ENCODE measurements at regions not wholly inside any gene's neighbourhood (a gene's known extent, or its start where the extent isn't known, plus 50 kb on each side); places are given as distances from the start of the nearest gene placed in this dataset.
"Not testable (repeated sequence)": the region's sequence is repeated elsewhere in the genome, so short reads cannot be mapped to it uniquely, and the experiment has no call there.

DNA sequence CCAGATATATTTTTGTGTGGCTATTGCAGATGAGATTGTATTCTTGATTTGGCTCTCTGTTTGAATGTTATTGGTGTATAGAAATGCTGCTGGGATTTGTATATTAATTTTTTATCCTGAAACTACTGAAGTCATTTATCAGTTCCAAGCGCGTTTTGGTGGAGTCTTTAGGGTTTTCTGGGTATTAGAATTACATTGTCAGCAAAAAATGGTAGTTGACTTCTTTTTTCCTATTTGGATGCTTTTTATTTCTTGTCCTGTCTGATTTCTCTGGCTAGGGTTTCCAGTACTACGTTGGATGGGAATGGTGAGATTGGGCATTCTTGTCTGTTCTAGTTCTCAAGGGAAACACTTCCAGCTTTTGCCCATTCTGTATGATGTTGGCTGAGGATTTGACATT lies 415.5 kb upstream of the CHRM2 start:
- H3K27ac ChIP-seq (ENCODE audit: low read depth in 1 of 2, low read length in 2 of 2) = no peak overlapping the region
- no peaks in the 10 kb centered on the region for H3K27me3 ChIP-seq (ENCODE audit: control insufficient read depth in 1 of 2, insufficient read depth in 2 of 2, low read length in 1 of 2)
- intact Hi-C loops (cut with DNase I) = no loop called here
- H3K36me3 ChIP-seq (ENCODE audit: control insufficient read depth in 1 of 2, insufficient read depth in 2 of 2, low read length in 1 of 2) = no peaks in the 10 kb centered on the region
- no peaks in the 10 kb centered on the region for H3K4me1 ChIP-seq (ENCODE audit: control insufficient read depth in 1 of 2, insufficient read depth in 2 of 2, low read length in 2 of 2)
- H3K4me3 ChIP-seq (ENCODE audit: low read length in 2 of 2) = no peak overlapping the region
- DNase-seq (no peak), ATAC-seq (ENCODE audit: low FRiP score) (no peak)
- H3K9me3 ChIP-seq (ENCODE audit: control insufficient read depth, low read length) = no peaks in the 10 kb centered on the region
- WGBS, 2 donors = 84% methylated on average over 3 of the region's 3 CpGs

DNA sequence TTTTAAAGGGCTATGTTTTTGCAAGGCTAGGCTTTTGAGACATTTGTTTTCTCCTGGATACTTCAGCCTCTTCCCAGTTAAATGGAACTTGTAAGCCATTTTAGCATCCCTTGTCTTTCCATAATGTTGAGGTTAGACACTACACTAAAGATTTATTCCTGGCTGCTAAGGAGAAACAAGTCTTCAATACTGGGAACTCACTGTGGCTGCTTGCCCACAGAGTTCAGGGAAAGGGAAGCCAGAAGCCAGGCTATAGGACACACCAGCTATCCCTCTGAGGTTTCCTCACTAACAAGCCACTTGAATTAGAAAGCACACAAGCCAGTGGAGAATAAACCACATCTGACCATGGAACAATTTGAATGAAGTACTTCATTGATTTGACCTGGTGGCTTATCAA lies 421.7 kb upstream of the CHRM2 start:
- DNase-seq = no peak
- Histone ChIP-seq H3K9me3 (ENCODE audit: control insufficient read depth, low read length) (no peaks in the 10 kb centered on the region), H3K36me3 (ENCODE audit: control insufficient read depth in 1 of 2, insufficient read depth in 2 of 2, low read length in 1 of 2) (no peaks in the 10 kb centered on the region), H3K27me3 (ENCODE audit: control insufficient read depth in 1 of 2, insufficient read depth in 2 of 2, low read length in 1 of 2) (no peaks in the 10 kb centered on the region), H3K27ac (ENCODE audit: low read depth in 1 of 2, low read length in 2 of 2) (no peak overlapping the region), H3K4me3 (ENCODE audit: low read length in 2 of 2) (no peak overlapping the region), H3K4me1 (ENCODE audit: control insufficient read depth in 1 of 2, insufficient read depth in 2 of 2, low read length in 2 of 2) (no peaks in the 10 kb centered on the region)
- intact Hi-C loops (cut with DNase I) = no loop called here
- ATAC-seq (ENCODE audit: low FRiP score) = no peak

DNA sequence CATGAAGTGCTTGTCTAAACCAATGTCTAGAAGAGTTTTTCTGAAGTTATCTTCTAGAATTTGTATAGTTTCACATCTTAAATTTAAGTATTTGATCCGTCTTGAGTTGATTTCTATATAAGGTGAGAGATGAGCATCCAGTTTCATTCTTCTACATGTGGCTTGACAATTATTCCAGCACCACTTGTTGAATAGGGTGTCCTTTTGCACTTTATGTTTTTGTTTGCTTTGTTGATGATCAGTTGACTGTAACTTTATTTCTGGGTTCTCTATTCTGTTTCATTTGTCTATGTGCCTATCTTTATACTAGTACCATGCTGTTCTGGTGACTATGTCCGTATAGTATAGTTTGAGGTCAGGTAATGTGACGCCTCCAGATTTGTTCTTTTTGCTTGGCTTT lies 426.6 kb upstream of the CHRM2 start:
- H3K27ac ChIP-seq (ENCODE audit: low read depth in 1 of 2, low read length in 2 of 2) = no peak overlapping the region
- WGBS, 2 donors = 76 to 82% methylated on average over 3 of the region's 3 CpGs

DNA sequence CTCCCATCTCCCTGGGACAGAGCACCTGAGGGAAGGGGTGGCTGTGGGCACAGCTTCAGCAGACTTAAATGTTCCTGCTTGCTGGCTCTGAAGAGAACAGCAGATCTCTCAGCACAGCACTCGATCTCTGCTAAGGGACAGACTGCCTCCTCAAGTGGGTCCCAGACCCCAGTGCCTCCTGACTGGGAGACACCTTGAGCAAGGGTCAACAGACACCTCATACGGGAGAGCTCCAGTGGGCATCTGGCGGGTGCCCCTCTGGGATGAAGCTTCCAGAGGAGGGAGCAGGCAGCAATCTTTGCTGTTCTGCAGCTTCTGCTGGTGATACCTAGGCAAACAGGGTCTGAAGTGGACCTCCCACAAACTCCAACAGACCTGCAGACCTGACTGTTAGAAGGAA lies 436.7 kb upstream of the CHRM2 start:
- H3K4me1 ChIP-seq (ENCODE audit: control insufficient read depth in 1 of 2, insufficient read depth in 2 of 2, low read length in 2 of 2); DNase-seq; H3K4me3 ChIP-seq (ENCODE audit: low read length in 2 of 2); ATAC-seq (ENCODE audit: low FRiP score); H3K27ac ChIP-seq (ENCODE audit: low read depth in 1 of 2, low read length in 2 of 2); H3K27me3 ChIP-seq (ENCODE audit: control insufficient read depth in 1 of 2, insufficient read depth in 2 of 2, low read length in 1 of 2); intact Hi-C loops (cut with DNase I); H3K9me3 ChIP-seq (ENCODE audit: control insufficient read depth, low read length); H3K36me3 ChIP-seq (ENCODE audit: control insufficient read depth in 1 of 2, insufficient read depth in 2 of 2, low read length in 1 of 2): not testable (repeated sequence)
- WGBS, 2 donors = 69 to 81% methylated on average over 3 of the region's 3 CpGs

More for the DNA sequence above, 426.6 kb upstream of the CHRM2 start:
- Histone ChIP-seq H3K27me3 (ENCODE audit: control insufficient read depth in 1 of 2, insufficient read depth in 2 of 2, low read length in 1 of 2) (no peaks in the 10 kb centered on the region), H3K4me1 (ENCODE audit: control insufficient read depth in 1 of 2, insufficient read depth in 2 of 2, low read length in 2 of 2) (no peaks in the 10 kb centered on the region), H3K36me3 (ENCODE audit: control insufficient read depth in 1 of 2, insufficient read depth in 2 of 2, low read length in 1 of 2) (no peaks in the 10 kb centered on the region), H3K9me3 (ENCODE audit: control insufficient read depth, low read length) (no peaks in the 10 kb centered on the region), H3K4me3 (ENCODE audit: low read length in 2 of 2) (no peak overlapping the region)
- no peak for DNase-seq
- intact Hi-C loops (cut with DNase I) = no loop called here
- ATAC-seq (ENCODE audit: low FRiP score) = no peak

GRCh38 chr7:136424058-136424457 lies 444.4 kb upstream of the CHRM2 start:
- H3K4me1 ChIP-seq (ENCODE audit: control insufficient read depth in 1 of 2, insufficient read depth in 2 of 2, low read length in 2 of 2) = no peaks in the 10 kb centered on the region
- H3K4me3 ChIP-seq (ENCODE audit: low read length in 2 of 2) = no peak overlapping the region
- intact Hi-C loops (cut with DNase I) = no loop called here
- ATAC-seq (ENCODE audit: low FRiP score) (no peak), DNase-seq (no peak)
- H3K27ac ChIP-seq (ENCODE audit: low read depth in 1 of 2, low read length in 2 of 2) = no peak overlapping the region
- no peaks in the 10 kb centered on the region for H3K36me3 ChIP-seq (ENCODE audit: control insufficient read depth in 1 of 2, insufficient read depth in 2 of 2, low read length in 1 of 2)
- no peaks in the 10 kb centered on the region for H3K9me3 ChIP-seq (ENCODE audit: control insufficient read depth, low read length)
- no peaks in the 10 kb centered on the region for H3K27me3 ChIP-seq (ENCODE audit: control insufficient read depth in 1 of 2, insufficient read depth in 2 of 2, low read length in 1 of 2)

- intact Hi-C loops (cut with DNase I); ATAC-seq (ENCODE audit: low FRiP score); H3K4me3 ChIP-seq (ENCODE audit: low read length in 2 of 2); H3K36me3 ChIP-seq (ENCODE audit: control insufficient read depth in 1 of 2, insufficient read depth in 2 of 2, low read length in 1 of 2); H3K27me3 ChIP-seq (ENCODE audit: control insufficient read depth in 1 of 2, insufficient read depth in 2 of 2, low read length in 1 of 2); H3K27ac ChIP-seq (ENCODE audit: low read depth in 1 of 2, low read length in 2 of 2); H3K9me3 ChIP-seq (ENCODE audit: control insufficient read depth, low read length); DNase-seq; H3K4me1 ChIP-seq (ENCODE audit: control insufficient read depth in 1 of 2, insufficient read depth in 2 of 2, low read length in 2 of 2): not testable (repeated sequence)
- 71 to 81% methylated on average over 9 to 13 of the region's 21 CpGs for WGBS, 2 donors
These were observed 442.6 kb upstream of the MTPN start for GRCh38 chr7:136419740-136420139.

DNA sequence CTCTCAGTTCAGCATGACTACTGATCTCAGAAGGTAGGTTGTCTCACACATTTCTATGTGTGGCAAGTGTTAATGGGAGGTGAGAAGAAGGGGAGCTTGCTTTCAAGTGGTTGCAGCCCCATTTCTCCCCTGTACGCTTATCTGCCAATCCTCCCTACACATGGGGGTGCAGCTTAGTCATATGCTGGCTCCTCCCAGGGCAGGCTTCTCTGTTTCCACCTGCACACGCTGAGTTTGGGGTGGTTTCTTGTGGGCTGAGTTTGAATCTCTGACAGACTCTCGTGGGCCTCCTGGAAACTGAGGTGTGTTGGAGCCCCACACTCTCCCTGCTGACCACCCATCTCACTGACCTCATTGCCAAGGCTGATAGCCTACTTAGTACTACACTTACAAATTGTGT lies 435.8 kb upstream of the MTPN start:
- intact Hi-C loops (cut with DNase I) = no loop called here
- Histone ChIP-seq H3K27ac (ENCODE audit: low read depth in 1 of 2, low read length in 2 of 2) (no peak overlapping the region), H3K4me1 (ENCODE audit: control insufficient read depth in 1 of 2, insufficient read depth in 2 of 2, low read length in 2 of 2) (no peaks in the 10 kb centered on the region), H3K27me3 (ENCODE audit: control insufficient read depth in 1 of 2, insufficient read depth in 2 of 2, low read length in 1 of 2) (no peaks in the 10 kb centered on the region), H3K36me3 (ENCODE audit: control insufficient read depth in 1 of 2, insufficient read depth in 2 of 2, low read length in 1 of 2) (no peaks in the 10 kb centered on the region), H3K9me3 (ENCODE audit: control insufficient read depth, low read length) (no peaks in the 10 kb centered on the region), H3K4me3 (ENCODE audit: low read length in 2 of 2) (no peak overlapping the region)
- DNase-seq (no peak), ATAC-seq (ENCODE audit: low FRiP score) (no peak)
- WGBS, 2 donors = 90 to 91% methylated on average over 3 of the region's 3 CpGs

- H3K36me3 ChIP-seq (ENCODE audit: control insufficient read depth in 1 of 2, insufficient read depth in 2 of 2, low read length in 1 of 2) = no peaks in the 10 kb centered on the region
- H3K27ac ChIP-seq (ENCODE audit: low read depth in 1 of 2, low read length in 2 of 2) = no peak overlapping the region
- no peaks in the 10 kb centered on the region for H3K9me3 ChIP-seq (ENCODE audit: control insufficient read depth, low read length)
- H3K27me3 ChIP-seq (ENCODE audit: control insufficient read depth in 1 of 2, insufficient read depth in 2 of 2, low read length in 1 of 2) = no peaks in the 10 kb centered on the region
- DNase-seq (no peak), ATAC-seq (ENCODE audit: low FRiP score) (peak; percentile 65)
- 25 to 27% methylated on average over 17 of the region's 17 CpGs for WGBS, 2 donors
- no peaks in the 10 kb centered on the region for H3K4me1 ChIP-seq (ENCODE audit: control insufficient read depth in 1 of 2, insufficient read depth in 2 of 2, low read length in 2 of 2)
- no peak overlapping the region for H3K4me3 ChIP-seq (ENCODE audit: low read length in 2 of 2)
- intact Hi-C loops (cut with DNase I) = loop anchor here (10.0 kb wide), 2 partner anchors 1049 to 1189 kb away; no protein-coding TSS in a partner anchor
These were observed 429.0 kb upstream of the MTPN start for GRCh38 chr7:136405931-136406777.

GRCh38 chr7:136403591-136403990 lies 426.4 kb upstream of the MTPN start:
- H3K9me3 ChIP-seq (ENCODE audit: control insufficient read depth, low read length) = no peaks in the 10 kb centered on the region
- DNase-seq (no peak), ATAC-seq (ENCODE audit: low FRiP score) (no peak)
- no peak overlapping the region for H3K27ac ChIP-seq (ENCODE audit: low read depth in 1 of 2, low read length in 2 of 2)
- no peaks in the 10 kb centered on the region for H3K27me3 ChIP-seq (ENCODE audit: control insufficient read depth in 1 of 2, insufficient read depth in 2 of 2, low read length in 1 of 2)
- no peaks in the 10 kb centered on the region for H3K4me1 ChIP-seq (ENCODE audit: control insufficient read depth in 1 of 2, insufficient read depth in 2 of 2, low read length in 2 of 2)
- 87 to 88% methylated on average over 4 of the region's 4 CpGs for WGBS, 2 donors
- H3K36me3 ChIP-seq (ENCODE audit: control insufficient read depth in 1 of 2, insufficient read depth in 2 of 2, low read length in 1 of 2) = no peaks in the 10 kb centered on the region
- intact Hi-C loops (cut with DNase I) = loop anchor here (10.0 kb wide), 2 partner anchors 1051 to 1191 kb away; no protein-coding TSS in a partner anchor
- H3K4me3 ChIP-seq (ENCODE audit: low read length in 2 of 2) = no peak overlapping the region

All from aorta (tissue), 5 donors.